ENCODE measurements at regions not wholly inside any gene's neighbourhood (a gene's known extent, or its start where the extent isn't known, plus 50 kb on each side); places are given as distances from the start of the nearest gene placed in this dataset.

DNA sequence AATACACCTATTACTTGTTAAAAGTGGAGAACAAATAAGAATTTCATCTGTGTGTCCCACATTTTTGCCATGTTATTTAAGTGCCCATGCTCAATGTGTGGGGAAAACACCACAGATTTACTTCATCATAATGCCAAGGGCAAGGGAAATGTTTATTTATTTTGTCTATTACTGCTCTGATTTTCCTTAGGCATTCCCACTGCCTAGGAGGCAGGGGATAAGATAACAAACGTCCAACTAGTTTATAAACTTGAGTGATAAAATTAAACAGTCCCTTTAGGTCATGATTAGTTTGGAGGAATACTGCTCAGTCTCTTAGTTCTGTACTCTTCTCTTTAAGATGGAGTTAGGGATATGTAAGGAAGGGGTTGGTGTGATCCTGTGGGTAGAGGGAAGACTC is 598.4 kb upstream of the MARCKS start:
- TF ChIP-seq, protein P1, sequence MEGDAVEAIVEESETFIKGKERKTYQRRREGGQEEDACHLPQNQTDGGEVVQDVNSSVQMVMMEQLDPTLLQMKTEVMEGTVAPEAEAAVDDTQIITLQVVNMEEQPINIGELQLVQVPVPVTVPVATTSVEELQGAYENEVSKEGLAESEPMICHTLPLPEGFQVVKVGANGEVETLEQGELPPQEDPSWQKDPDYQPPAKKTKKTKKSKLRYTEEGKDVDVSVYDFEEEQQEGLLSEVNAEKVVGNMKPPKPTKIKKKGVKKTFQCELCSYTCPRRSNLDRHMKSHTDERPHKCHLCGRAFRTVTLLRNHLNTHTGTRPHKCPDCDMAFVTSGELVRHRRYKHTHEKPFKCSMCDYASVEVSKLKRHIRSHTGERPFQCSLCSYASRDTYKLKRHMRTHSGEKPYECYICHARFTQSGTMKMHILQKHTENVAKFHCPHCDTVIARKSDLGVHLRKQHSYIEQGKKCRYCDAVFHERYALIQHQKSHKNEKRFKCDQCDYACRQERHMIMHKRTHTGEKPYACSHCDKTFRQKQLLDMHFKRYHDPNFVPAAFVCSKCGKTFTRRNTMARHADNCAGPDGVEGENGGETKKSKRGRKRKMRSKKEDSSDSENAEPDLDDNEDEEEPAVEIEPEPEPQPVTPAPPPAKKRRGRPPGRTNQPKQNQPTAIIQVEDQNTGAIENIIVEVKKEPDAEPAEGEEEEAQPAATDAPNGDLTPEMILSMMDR (conservative IDR thresholded peaks at IDR 0.05; ENCODE audit: low read depth, low read length), result no peak
- H3K4me3 ChIP-seq (ENCODE audit: low read depth, low read length), result no peak overlapping the region
- DNase-seq (ENCODE audit: low read depth), result no peak

DNA sequence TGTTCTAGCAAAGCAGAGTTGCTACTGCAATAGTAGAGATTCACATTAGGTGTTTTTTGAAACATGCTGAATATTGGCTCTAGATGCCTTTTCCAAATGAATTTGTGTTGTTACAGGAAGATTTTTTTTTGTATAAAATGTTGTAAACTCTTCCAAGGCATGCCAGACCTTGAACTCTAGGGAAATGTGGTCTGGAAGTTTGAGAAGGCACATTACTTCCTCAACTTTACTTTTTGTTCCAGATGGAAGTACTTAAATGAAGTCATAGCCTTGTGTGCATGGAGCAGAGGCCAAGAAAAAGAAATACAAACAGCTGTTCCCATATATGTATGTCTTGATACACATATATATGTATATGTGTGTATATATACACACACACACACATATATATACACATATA is 585.7 kb upstream of the MARCKS start:
- H3K4me3 ChIP-seq (ENCODE audit: low read depth, low read length), result no peak overlapping the region
- TF ChIP-seq, protein P1 (conservative IDR thresholded peaks at IDR 0.05; ENCODE audit: low read depth, low read length), result no peak
- DNase-seq (ENCODE audit: low read depth), result no peak

DNA sequence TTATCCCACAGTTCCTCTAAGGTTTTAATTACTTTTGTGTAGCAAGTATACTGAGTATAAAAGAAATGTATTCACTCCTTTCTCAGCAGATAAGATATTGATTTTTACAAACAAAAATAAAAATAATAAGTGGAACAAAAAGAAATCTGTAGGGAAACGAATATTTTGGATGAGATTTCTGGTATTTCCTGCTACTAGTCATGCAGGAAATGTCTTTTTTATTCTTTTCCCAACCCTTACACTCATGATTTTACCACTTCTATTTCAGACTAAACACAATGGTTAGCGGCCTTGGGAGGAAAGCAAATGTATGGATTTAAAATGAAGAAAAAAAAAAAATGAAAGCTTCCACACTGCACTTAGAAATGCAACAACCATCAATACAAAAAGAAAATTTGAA is 580.5 kb upstream of the MARCKS start:
- no peak overlapping the region for H3K4me3 ChIP-seq (ENCODE audit: low read depth, low read length)
- TF ChIP-seq, protein P1 (conservative IDR thresholded peaks at IDR 0.05; ENCODE audit: low read depth, low read length), result no peak
- DNase-seq (ENCODE audit: low read depth), result no peak

DNA sequence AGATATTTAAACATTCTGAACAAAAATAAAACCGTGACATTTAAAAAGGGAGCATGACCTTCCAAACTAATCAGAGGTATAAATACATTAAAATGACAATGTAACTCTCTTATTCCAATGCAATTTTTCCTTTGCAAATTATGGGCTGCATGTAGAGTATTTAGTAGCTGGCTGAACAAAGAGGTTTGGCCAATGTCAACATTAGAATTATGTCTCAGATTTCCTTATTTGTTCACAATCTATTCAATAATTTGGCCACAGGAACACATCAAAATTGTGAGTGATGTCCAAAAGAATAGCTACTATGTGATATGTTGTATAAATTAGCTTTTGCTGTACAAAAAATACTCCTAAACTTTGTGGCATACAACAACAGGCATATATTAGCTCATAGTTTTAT is 580.0 kb upstream of the MARCKS start:
- TF ChIP-seq, protein P1 (conservative IDR thresholded peaks at IDR 0.05; ENCODE audit: low read depth, low read length), result no peak
- H3K4me3 ChIP-seq (ENCODE audit: low read depth, low read length), result no peak overlapping the region
- no peak for DNase-seq (ENCODE audit: low read depth)

DNA sequence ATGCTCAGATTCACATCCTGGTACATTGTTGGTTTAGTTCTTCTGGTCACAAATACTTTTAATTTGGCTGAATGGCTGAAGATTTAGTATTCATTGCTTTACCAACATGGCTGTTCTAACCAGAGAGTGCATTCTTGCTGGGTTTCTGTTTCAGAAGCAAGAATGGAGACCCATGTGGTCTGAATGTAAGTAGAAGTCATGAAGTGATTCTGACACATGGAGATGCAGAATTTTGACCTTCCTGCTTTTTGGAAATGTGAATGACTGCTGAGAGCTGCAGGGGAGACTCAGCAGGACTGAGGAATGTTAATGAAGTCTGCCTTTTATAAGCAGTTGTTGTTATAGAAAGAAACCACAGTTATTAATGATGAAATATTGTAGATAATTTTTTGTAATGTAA is 576.1 kb upstream of the MARCKS start:
- no peak for DNase-seq (ENCODE audit: low read depth)
- TF ChIP-seq, protein P1 (conservative IDR thresholded peaks at IDR 0.05; ENCODE audit: low read depth, low read length), result no peak
- no peak overlapping the region for H3K4me3 ChIP-seq (ENCODE audit: low read depth, low read length)

DNA sequence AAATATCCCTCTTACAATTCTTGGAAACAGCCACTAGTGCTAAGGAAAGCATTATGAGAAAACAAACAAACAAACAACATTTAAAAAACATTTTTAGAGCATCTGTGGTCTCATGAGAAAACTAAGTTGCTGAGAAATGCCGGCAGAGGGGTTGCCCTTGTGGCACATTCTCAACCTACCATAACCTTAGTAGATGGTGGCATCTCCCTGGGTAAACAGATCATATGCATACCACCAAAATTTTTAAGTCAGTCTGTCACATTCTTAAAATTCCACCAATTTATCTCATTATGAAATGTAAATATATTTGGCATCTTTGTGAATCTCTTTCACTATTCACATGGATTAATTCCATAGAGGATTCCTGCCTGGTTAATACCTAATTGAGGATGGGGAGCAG is 575.7 kb upstream of the MARCKS start:
- no peak overlapping the region for H3K4me3 ChIP-seq (ENCODE audit: low read depth, low read length)
- DNase-seq (ENCODE audit: low read depth), result no peak
- TF ChIP-seq, protein P1 (conservative IDR thresholded peaks at IDR 0.05; ENCODE audit: low read depth, low read length), result no peak

DNA sequence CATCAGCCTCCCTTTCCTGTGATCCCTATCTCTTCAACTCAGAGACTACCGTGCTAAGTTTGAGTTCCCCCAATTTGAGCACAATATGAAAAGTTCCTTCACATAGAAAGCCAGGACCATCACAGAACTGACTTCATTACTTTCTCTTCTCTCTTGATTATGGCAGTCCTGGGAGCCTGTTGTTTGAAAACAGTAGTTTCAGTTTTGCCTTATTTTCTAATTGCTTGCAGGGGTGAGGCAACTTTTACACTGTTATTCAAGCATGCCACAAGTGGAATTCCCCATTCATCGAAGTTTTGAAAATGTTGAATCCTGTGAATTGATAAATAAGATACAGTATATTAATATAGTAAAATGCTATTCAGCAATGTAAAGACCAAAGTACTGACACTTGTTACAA is 569.7 kb upstream of the MARCKS start:
- DNase-seq (ENCODE audit: low read depth), result no peak
- H3K4me3 ChIP-seq (ENCODE audit: low read depth, low read length), result no peak overlapping the region
- TF ChIP-seq, protein P1 (conservative IDR thresholded peaks at IDR 0.05; ENCODE audit: low read depth, low read length), result no peak
